ENCODE measurements at regions not wholly inside any gene's neighbourhood (a gene's known extent, or its start where the extent isn't known, plus 50 kb on each side); places are given as distances from the start of the nearest gene placed in this dataset.

- no peak for TF ChIP-seq CTCF (IDR thresholded peaks at IDR 0.05; ENCODE audit: insufficient read depth, low read length, poor library complexity, severe bottlenecking)
These were observed 71.5 kb upstream of the PPP2R2D start for GRCh38 chr10:131829156-131829930.

DNA sequence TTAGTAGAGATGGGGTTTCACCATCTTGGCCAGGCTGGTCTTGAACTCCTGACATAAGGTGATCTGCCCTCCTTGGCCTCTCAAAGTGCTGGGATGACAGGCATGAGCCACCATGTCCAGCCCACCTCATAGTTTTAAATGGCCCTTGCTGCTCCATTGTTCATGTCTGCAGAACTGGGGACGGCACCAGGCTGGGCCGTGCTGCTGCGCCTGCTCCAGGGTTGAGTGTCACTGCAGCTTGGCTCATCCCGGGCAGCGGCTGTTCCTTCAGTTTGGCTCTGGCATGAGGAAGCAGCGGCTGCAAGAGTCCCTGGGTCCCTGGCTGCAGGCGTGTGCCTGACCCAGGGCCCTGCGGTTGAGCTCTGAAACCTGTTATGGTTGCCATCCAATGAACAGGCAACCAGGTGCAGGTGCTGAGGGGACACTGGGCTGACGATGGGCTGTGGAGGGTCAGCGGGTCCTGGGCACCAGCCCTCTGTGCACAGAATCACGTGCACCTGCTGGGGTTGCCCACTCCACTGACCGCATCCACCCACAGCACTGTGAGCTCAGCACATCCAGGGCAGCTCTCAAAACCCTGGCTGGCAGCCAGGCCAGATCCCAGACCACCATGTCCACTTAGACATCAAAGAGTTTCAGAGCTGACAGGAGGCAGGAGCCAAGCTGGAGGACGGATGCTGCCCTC is 70.2 kb upstream of the PPP2R2D start:
- H3K27me3 ChIP-seq (replicated peaks; ENCODE audit: control insufficient read depth, insufficient read depth, low read length), result no peaks in the 10 kb centered on the region
- TF ChIP-seq CTCF (IDR thresholded peaks at IDR 0.05; ENCODE audit: insufficient read depth, low read length, poor library complexity, severe bottlenecking), result no peak
- no peak for DNase-seq (ENCODE audit: extremely low read depth, insufficient read length)
- no peaks in the 10 kb centered on the region for H3K36me3 ChIP-seq (ENCODE audit: control insufficient read depth, insufficient read depth, low read length)
- no peak overlapping the region for H3K4me3 ChIP-seq (replicated peaks; ENCODE audit: low read depth, low read length)

More at GRCh38 chr10:131829156-131829930, 71.5 kb upstream of the PPP2R2D start:
- Histone ChIP-seq H3K36me3 (ENCODE audit: control insufficient read depth, insufficient read depth, low read length) (no peaks in the 10 kb centered on the region), H3K27me3 (replicated peaks; ENCODE audit: control insufficient read depth, insufficient read depth, low read length) (no peaks in the 10 kb centered on the region), H3K4me3 (replicated peaks; ENCODE audit: low read depth, low read length) (no peak overlapping the region)
- no peak for DNase-seq (ENCODE audit: extremely low read depth, insufficient read length)

DNA sequence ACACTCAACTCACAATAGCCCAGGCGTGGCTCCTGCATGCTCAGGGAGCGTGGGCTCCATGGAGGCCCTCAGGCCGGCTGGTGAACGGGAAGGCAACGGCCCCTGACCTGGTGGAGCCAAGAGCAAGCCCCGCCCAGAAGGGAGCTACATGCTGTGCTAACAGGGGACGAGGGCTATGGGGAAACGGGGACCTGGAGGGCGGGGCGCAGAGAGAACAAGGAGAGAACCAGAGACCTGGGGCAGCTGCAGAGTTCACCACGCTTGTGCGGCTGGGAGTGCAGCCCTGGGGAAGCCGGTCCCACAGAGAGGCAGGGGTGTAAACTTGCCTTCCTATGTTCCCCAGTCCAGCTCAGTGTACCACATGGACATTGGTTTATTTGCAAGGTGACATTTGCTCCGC is 69.2 kb upstream of the PPP2R2D start:
- H3K4me3 ChIP-seq (replicated peaks; ENCODE audit: low read depth, low read length), result no peak overlapping the region
- no peaks in the 10 kb centered on the region for H3K27me3 ChIP-seq (replicated peaks; ENCODE audit: control insufficient read depth, insufficient read depth, low read length)
- no peak for DNase-seq (ENCODE audit: extremely low read depth, insufficient read length)
- no peaks in the 10 kb centered on the region for H3K36me3 ChIP-seq (ENCODE audit: control insufficient read depth, insufficient read depth, low read length)
- no peak for TF ChIP-seq CTCF (IDR thresholded peaks at IDR 0.05; ENCODE audit: insufficient read depth, low read length, poor library complexity, severe bottlenecking)

- TF ChIP-seq CTCF (IDR thresholded peaks at IDR 0.05; ENCODE audit: insufficient read depth, low read length, poor library complexity, severe bottlenecking), result no peak
- H3K4me3 ChIP-seq (replicated peaks; ENCODE audit: low read depth, low read length), result no peak overlapping the region
- no peak for DNase-seq (ENCODE audit: extremely low read depth, insufficient read length)
- no peaks in the 10 kb centered on the region for H3K36me3 ChIP-seq (ENCODE audit: control insufficient read depth, insufficient read depth, low read length)
- H3K27me3 ChIP-seq (replicated peaks; ENCODE audit: control insufficient read depth, insufficient read depth, low read length), result no peaks in the 10 kb centered on the region
These were observed 68.6 kb upstream of the PPP2R2D start for GRCh38 chr10:131832056-131832685.

DNA sequence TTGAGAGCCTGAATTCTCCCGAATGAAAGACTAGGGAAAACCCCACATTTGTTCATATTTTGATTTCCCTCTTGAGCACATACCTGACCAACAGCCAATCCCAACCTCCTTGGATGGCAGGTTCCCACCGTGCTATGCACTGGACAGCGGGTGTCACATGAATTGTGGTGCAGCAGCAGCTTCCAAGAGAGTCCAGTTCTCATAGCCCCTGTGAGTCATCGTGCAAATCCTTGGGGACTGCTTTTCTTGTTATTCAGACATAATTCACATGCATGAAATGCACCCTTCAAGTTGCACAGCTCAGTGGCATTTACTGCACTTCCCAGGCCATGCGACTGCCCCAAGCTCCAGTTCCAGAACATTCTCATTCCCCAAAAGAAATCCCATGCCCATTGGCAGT is 67.8 kb upstream of the PPP2R2D start:
- TF ChIP-seq CTCF (IDR thresholded peaks at IDR 0.05; ENCODE audit: insufficient read depth, low read length, poor library complexity, severe bottlenecking), result no peak
- Histone ChIP-seq H3K4me3 (replicated peaks; ENCODE audit: low read depth, low read length) (no peak overlapping the region), H3K36me3 (ENCODE audit: control insufficient read depth, insufficient read depth, low read length) (no peaks in the 10 kb centered on the region), H3K27me3 (replicated peaks; ENCODE audit: control insufficient read depth, insufficient read depth, low read length) (no peaks in the 10 kb centered on the region)
- no peak for DNase-seq (ENCODE audit: extremely low read depth, insufficient read length)

Data from GM06990 (cell line).